IMR-90 (cell line): ENCODE measurements at regions not wholly inside any gene's neighbourhood (a gene's known extent, or its start where the extent isn't known, plus 50 kb on each side); places are given as distances from the start of the nearest gene placed in this dataset.

ENCODE experiments used
- ATAC-seq: fragments of 200-7000 bp; cut with Tn5 transposase; 2 replicates; pipeline ENCODE4 v1.9.1; 2020; ENCODE audit warnings: low read depth, mild to moderate bottlenecking, moderate library complexity
- BruUV-seq: library from RNA; stranded (reverse); fragments of 400-500 nt; replicated peaks from 2 replicates; lab custom pipeline; 2021; lab: Mats Ljungman, UMichigan
- CTCF ChIA-PET: fragments of 300-600 bp; formaldehyde crosslinking; extraction: SDS; loops from one replicate; lab custom pipeline; 2021; ENCODE audit warnings: antibody characterized with exemption; lab: Yijun Ruan, JAX
- POLR2A ChIA-PET: fragments of 300-600 bp; sonication (Branson Sonifier 250); formaldehyde crosslinking; loops from one replicate; lab custom pipeline; 2022; ENCODE audit warnings: antibody characterized with exemption; ENCODE audit not compliant: unreplicated experiment; lab: Charles Lee
- DNase-seq: peaks from one replicate; pipeline ENCODE4 v3.0.0; 2013
- H2AFZ ChIP-seq: replicated peaks from 2 replicates; pipeline ENCODE3; 2013; ENCODE audit warnings: low read length, mild to moderate bottlenecking; ENCODE audit not compliant: poor library complexity
- H2AK5ac ChIP-seq: 2 replicates; pipeline ENCODE4 v1.6.1; 2013; ENCODE audit warnings: low read depth, low read length, inconsistent platforms
- H2AK9ac ChIP-seq: replicated peaks from 2 replicates; pipeline ENCODE3; 2013; ENCODE audit warnings: mild to moderate bottlenecking, low read depth, low read length, moderate library complexity; ENCODE audit not compliant: poor library complexity
- H2BK120ac ChIP-seq: 2 replicates; pipeline ENCODE4 v1.6.1; 2013; ENCODE audit warnings: low read depth, low read length, inconsistent platforms
- H2BK15ac ChIP-seq: 3 replicates; pipeline ENCODE4 v1.6.1; 2013; ENCODE audit warnings: low read depth, low read length, inconsistent platforms
- H2BK20ac ChIP-seq: 2 replicates; pipeline ENCODE4 v1.6.1; 2013; ENCODE audit warnings: low read depth, mild to moderate bottlenecking, inconsistent platforms, low read length, moderate library complexity
- H2BK5ac ChIP-seq: 2 replicates; pipeline ENCODE4 v1.6.1; 2013; ENCODE audit warnings: mild to moderate bottlenecking, low read depth, low read length, inconsistent platforms; ENCODE audit not compliant: poor library complexity, severe bottlenecking
- H3K14ac ChIP-seq: replicated peaks from 2 replicates; pipeline ENCODE4 v1.6.1; 2013; ENCODE audit warnings: low read depth, low read length, inconsistent platforms
- H3K18ac ChIP-seq: 2 replicates; pipeline ENCODE4 v1.6.1; 2013; ENCODE audit warnings: low read depth, low read length, control low read depth
- H3K23ac ChIP-seq: 2 replicates; pipeline ENCODE4 v1.6.1; 2013; ENCODE audit warnings: low read depth, low read length, inconsistent platforms
- H3K27ac ChIP-seq: 2 replicates; pipeline ENCODE4 v1.5.1; 2013; ENCODE audit warnings: mild to moderate bottlenecking, control low read depth, low read length; ENCODE audit not compliant: insufficient read depth
- H3K27me3 ChIP-seq: 2 replicates; pipeline ENCODE4 v1.6.1; 2013; ENCODE audit warnings: low read length; ENCODE audit not compliant: control insufficient read depth, insufficient read depth
- H3K36me3 ChIP-seq: 2 replicates; pipeline ENCODE4 v1.6.1; 2013; ENCODE audit warnings: low read length, mixed read lengths; ENCODE audit not compliant: control insufficient read depth, insufficient read depth
- H3K4ac ChIP-seq: 2 replicates; pipeline ENCODE4 v1.6.1; 2013; ENCODE audit warnings: low read depth, low read length, inconsistent platforms
- H3K4me1 ChIP-seq: 2 replicates; pipeline ENCODE4 v1.6.1; 2013; ENCODE audit warnings: low read length, mixed read lengths; ENCODE audit not compliant: control insufficient read depth, insufficient read depth
- H3K4me2 ChIP-seq: 2 replicates; pipeline ENCODE4 v1.6.1; 2013; ENCODE audit warnings: low read depth, mild to moderate bottlenecking, control low read depth, low read length, moderate library complexity
- H3K4me3 ChIP-seq: 2 replicates; pipeline ENCODE4 v1.5.1; 2013; ENCODE audit warnings: low read depth, mild to moderate bottlenecking, control low read depth, low read length, moderate library complexity; ENCODE audit not compliant: insufficient read depth
- H3K56ac ChIP-seq: 2 replicates; pipeline ENCODE4 v1.6.1; 2013; ENCODE audit warnings: low read length, inconsistent platforms; ENCODE audit not compliant: insufficient read depth; ENCODE audit errors: extremely low read depth
- H3K79me1 ChIP-seq, 2 experiments: 2 replicates each; pipeline ENCODE4 v1.6.1; 2013; ENCODE audit warnings: low read length in 2 of 2, inconsistent platforms in 1 of 2, low read depth in 1 of 2
- H3K9ac ChIP-seq: 2 replicates; pipeline ENCODE4 v1.6.1; 2013; ENCODE audit warnings: low read depth, low read length, control low read depth
- H3K9me1 ChIP-seq: 2 replicates; pipeline ENCODE4 v1.6.1; 2013; ENCODE audit warnings: low read length, inconsistent platforms; ENCODE audit not compliant: insufficient read depth
- H3K9me3 ChIP-seq: 2 replicates; pipeline ENCODE4 v1.6.1; 2013; ENCODE audit warnings: low read length; ENCODE audit not compliant: control insufficient read depth, insufficient read depth
- H4K20me1 ChIP-seq: 2 replicates; pipeline ENCODE4 v1.6.1; 2013; ENCODE audit warnings: low read length, inconsistent platforms; ENCODE audit not compliant: insufficient read depth
- H4K5ac ChIP-seq: 2 replicates; pipeline ENCODE4 v1.6.1; 2013; ENCODE audit warnings: mild to moderate bottlenecking, low read depth, low read length, control low read depth
- H4K8ac ChIP-seq, 2 experiments: 2 replicates each; pipeline ENCODE4 v1.6.1; 2013; ENCODE audit warnings: low read depth in 2 of 2, low read length in 2 of 2, control low read depth in 1 of 2, inconsistent platforms in 1 of 2
- H4K91ac ChIP-seq: 2 replicates; pipeline ENCODE4 v1.6.1; 2013; ENCODE audit warnings: low read depth, low read length, inconsistent platforms; ENCODE audit not compliant: insufficient read depth
- CEBPB ChIP-seq: IDR thresholded peaks from 2 replicates; pipeline ENCODE4 v1.6.1; 2012; ENCODE audit warnings: low read depth, low read length, improper control_type of control experiment
- CHD1 ChIP-seq: IDR thresholded peaks from 2 replicates; pipeline ENCODE4 v1.6.1; 2012; ENCODE audit warnings: low read depth, low read length, improper control_type of control experiment
- WGBS, 2 experiments: methylation state at CpG; one replicate each; pipeline versions ENCODE4 v1.1.5 to v1.1.7; 2013; ENCODE audit warnings: missing lambda C conversion rate in 2 of 2; ENCODE audit not compliant: insufficient read length in 1 of 2; ENCODE audit errors: extremely low coverage in 2 of 2; 5-methylcytosine and 5-hydroxymethylcytosine counted together
- dilution Hi-C: fragments of 300-500 bp; cut with HindIII; formaldehyde crosslinking; loops from one replicate; pipeline ENCODE4 v1.14.3; 2018; ENCODE audit warnings: low sequenced_read_pairs; ENCODE audit not compliant: unreplicated experiment
- in situ Hi-C: fragments of 300-500 bp; cut with MboI; formaldehyde crosslinking; loops from 3 replicates; pipeline ENCODE4 v1.14.3; 2019; ENCODE audit warnings: low sequenced_read_pairs, inconsistent platforms, mixed read lengths
- intact Hi-C: fragments of 100-400 bp; cut with micrococcal nuclease; formaldehyde crosslinking; loops from 2 replicates; pipeline ENCODE4 v1.10.0; 2022
- TF ChIP-seq, protein P1 (sequence below): fragments of 150-350 bp; IDR thresholded peaks from 2 replicates; pipeline ENCODE4 v1.6.1; 2017; ENCODE audit warnings: mild to moderate bottlenecking, antibody characterized with exemption, low read length, low read depth

- H2BK120ac ChIP-seq = 0 out of 2 replicates have a peak overlapping the region, but pooled peaks have one; percentile 3
- no peak overlapping the region for H3K4ac ChIP-seq
- no peak overlapping the region for H2BK5ac ChIP-seq
- H2AFZ ChIP-seq = no peak overlapping the region
- H2BK15ac ChIP-seq = no peak overlapping the region
- H4K8ac ChIP-seq = peak overlapping the region in 1 of 2 experiments; percentile 24; a peak in 1 of 4 replicates
- BruUV-seq = no TSS peak
- 0 out of 2 replicates have a peak overlapping the region, but pooled peaks have one; percentile 57 for H2BK20ac ChIP-seq
- no peak overlapping the region for H4K5ac ChIP-seq
- TF ChIP-seq, protein P1, sequence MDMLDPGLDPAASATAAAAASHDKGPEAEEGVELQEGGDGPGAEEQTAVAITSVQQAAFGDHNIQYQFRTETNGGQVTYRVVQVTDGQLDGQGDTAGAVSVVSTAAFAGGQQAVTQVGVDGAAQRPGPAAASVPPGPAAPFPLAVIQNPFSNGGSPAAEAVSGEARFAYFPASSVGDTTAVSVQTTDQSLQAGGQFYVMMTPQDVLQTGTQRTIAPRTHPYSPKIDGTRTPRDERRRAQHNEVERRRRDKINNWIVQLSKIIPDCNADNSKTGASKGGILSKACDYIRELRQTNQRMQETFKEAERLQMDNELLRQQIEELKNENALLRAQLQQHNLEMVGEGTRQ = peak; percentile 41; the same call in 1 of the 2 replicates
- TF ChIP-seq CHD1 = no peak
- peak; percentile 95 for TF ChIP-seq CEBPB
- no peak overlapping the region for H3K23ac ChIP-seq
- H3K4me3 ChIP-seq = no peak overlapping the region
- POLR2A ChIA-PET = no interaction called here
- peak overlapping the region; percentile 8; the same call in 1 of the 2 replicates for H3K27ac ChIP-seq
- H3K4me2 ChIP-seq = no peak overlapping the region
- H3K27me3 ChIP-seq = no peaks in the 10 kb centered on the region
- H3K9me1 ChIP-seq = 0 out of 2 replicates have a peak, but pooled peaks cover 6% of the 10 kb centered on the region
- H3K4me1 ChIP-seq = peaks cover 12% of the 10 kb centered on the region
- H3K18ac ChIP-seq = no peak overlapping the region
- no peaks in the 10 kb centered on the region for H4K20me1 ChIP-seq
- 0 out of 2 replicates have a peak overlapping the region, but pooled peaks have one; percentile 9 for H4K91ac ChIP-seq
- H3K79me1 ChIP-seq = no peaks in the 10 kb centered on the region
- ATAC-seq (peak; percentile 57), DNase-seq (peak; percentile 82)
- peak overlapping the region; percentile 32; the same call in 1 of the 2 replicates for H3K14ac ChIP-seq
- peak overlapping the region; percentile 68 for H2AK9ac ChIP-seq
- CTCF ChIA-PET = no interaction called here
- dilution Hi-C loops (no loop called here), in situ Hi-C loops (no loop called here), intact Hi-C loops (loop anchor here (5.0 kb wide), 1 partner anchor 71 kb away; no protein-coding TSS in a partner anchor)
- H3K9ac ChIP-seq = no peak overlapping the region
- H2AK5ac ChIP-seq = no peak overlapping the region
- no peaks in the 10 kb centered on the region for H3K36me3 ChIP-seq
- WGBS, 2 experiments = no CpG with 5 or more reads among the region's 3 CpGs
- no peaks in the 10 kb centered on the region for H3K9me3 ChIP-seq
- H3K56ac ChIP-seq = no peak overlapping the region
Measured at GRCh38 chr1:55813618-55814017, 598.5 kb upstream of the USP24 start.
